Keratinocyte (primary cell): ENCODE measurements at regions not wholly inside any gene's neighbourhood (a gene's known extent, or its start where the extent isn't known, plus 50 kb on each side); places are given as distances from the start of the nearest gene placed in this dataset.

ENCODE experiments used
- EZH2 ChIP-seq: IDR thresholded peaks from one replicate; pipeline ENCODE4 v1.6.1; 2012; ENCODE audit warnings: inconsistent platforms, mild to moderate bottlenecking, low read length, moderate library complexity
- TF ChIP-seq, protein P1 (sequence below), 3 experiments: IDR thresholded peaks in 1 of 3; conservative IDR thresholded peaks in 1 of 3; optimal IDR thresholded peaks in 1 of 3; 2 replicates in 2 of 3; 3 replicates in 1 of 3; pipeline versions ENCODE3 to v1.5.1; 2011; ENCODE audit warnings: low read length in 3 of 3, mild to moderate bottlenecking in 3 of 3, moderate library complexity in 2 of 3, control low read depth in 1 of 3, inconsistent platforms in 1 of 3; ENCODE audit not compliant: insufficient read depth in 2 of 3; ENCODE audit errors: extremely low read depth in 1 of 3

DNA sequence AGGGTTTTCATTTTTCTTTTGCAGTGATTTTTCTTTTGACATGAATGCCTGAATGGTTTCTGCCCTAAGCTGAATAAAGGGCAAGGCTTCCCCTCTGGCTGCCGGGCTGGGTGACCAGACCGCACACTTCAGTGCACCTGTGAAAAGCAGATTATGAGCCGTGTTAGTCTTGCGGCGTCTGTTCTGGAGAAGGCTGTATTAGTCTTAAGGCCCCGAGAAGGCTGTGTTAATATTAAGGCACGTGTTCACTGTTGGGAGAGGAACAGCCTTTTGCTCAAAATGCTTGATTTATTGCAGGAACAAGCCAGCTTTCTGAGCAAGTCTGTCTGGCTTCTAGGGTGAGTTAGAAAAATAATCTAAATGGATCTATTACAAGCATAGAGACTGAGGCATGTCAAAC is 54.7 kb upstream of the DNAH14 start:
- TF ChIP-seq, protein P1, sequence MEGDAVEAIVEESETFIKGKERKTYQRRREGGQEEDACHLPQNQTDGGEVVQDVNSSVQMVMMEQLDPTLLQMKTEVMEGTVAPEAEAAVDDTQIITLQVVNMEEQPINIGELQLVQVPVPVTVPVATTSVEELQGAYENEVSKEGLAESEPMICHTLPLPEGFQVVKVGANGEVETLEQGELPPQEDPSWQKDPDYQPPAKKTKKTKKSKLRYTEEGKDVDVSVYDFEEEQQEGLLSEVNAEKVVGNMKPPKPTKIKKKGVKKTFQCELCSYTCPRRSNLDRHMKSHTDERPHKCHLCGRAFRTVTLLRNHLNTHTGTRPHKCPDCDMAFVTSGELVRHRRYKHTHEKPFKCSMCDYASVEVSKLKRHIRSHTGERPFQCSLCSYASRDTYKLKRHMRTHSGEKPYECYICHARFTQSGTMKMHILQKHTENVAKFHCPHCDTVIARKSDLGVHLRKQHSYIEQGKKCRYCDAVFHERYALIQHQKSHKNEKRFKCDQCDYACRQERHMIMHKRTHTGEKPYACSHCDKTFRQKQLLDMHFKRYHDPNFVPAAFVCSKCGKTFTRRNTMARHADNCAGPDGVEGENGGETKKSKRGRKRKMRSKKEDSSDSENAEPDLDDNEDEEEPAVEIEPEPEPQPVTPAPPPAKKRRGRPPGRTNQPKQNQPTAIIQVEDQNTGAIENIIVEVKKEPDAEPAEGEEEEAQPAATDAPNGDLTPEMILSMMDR (optimal IDR thresholded peaks at IDR 0.05 in 1 of 3, IDR thresholded peaks at IDR 0.05 in 1 of 3, conservative IDR thresholded peaks at IDR 0.05 in 1 of 3; ENCODE audit: extremely low read depth in 1 of 3, insufficient read depth in 2 of 3, low read length in 3 of 3) = no peak
- no peak for TF ChIP-seq EZH2
